NCI-H446 (cell line): ENCODE measurements at regions not wholly inside any gene's neighbourhood (a gene's known extent, or its start where the extent isn't known, plus 50 kb on each side); places are given as distances from the start of the nearest gene placed in this dataset.

Experiments
- DNase-seq, 2 experiments: peaks; one replicate each; lab custom pipeline; 2025; lab: John Stamatoyannopoulos, UW

- DNase-seq, result no peak
Observed at GRCh38 chr9:73761905-73762304, 610.2 kb downstream of the ANXA1 start.

DNA sequence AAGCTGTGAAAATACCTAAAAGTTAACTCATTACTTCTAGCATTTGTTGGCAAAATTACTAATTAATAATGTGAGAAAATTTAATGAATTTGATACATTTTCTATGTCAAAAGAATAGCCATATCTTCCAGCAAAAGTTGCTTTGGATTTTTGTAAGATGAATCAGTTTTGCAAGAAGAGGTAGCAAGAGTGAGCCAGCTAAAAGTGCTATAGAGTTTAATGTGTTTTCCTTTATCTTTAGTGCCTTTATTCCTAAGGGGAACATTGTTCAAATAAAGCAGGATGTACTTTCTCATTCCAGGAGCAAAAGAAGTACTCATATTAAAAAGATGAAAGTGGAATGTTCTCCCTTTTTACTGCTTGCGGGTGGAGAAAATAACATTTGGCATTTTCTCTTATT, 622.2 kb downstream of the ANXA1 start:
- no peak for DNase-seq

GRCh38 chr9:73775757-73776156, 624.1 kb downstream of the ANXA1 start:
- no peak for DNase-seq

DNA sequence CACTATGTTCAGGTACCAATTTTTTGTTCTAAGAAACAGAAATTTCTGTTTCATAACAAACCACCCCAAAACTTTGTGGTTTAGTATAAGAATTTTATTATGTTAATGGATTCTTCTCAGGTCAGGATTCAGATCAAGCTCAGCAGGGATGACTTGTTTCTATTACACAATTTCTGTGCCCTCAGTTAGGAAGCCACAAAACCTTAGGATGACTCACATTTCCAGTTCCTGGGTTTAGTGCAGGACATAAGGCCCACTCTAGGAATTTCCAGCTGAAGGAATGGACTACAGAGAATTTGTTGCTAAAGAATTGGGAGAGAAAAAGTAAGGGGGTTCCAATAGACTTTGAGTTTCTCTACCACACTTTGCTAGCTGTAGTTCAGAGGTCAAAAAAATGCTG, 629.3 kb downstream of the ANXA1 start:
- DNase-seq, result no peak

- no peak for DNase-seq
Observed at GRCh38 chr9:73782166-73782565, 630.5 kb downstream of the ANXA1 start.

GRCh38 chr9:73799446-73799845, 647.8 kb downstream of the ANXA1 start:
- no peak for DNase-seq

- DNase-seq, result no peak
Observed at GRCh38 chr9:73805111-73805510, 653.4 kb downstream of the ANXA1 start.

- DNase-seq, result no peak
Observed at GRCh38 chr9:73805853-73806458, 654.3 kb downstream of the ANXA1 start.

DNA sequence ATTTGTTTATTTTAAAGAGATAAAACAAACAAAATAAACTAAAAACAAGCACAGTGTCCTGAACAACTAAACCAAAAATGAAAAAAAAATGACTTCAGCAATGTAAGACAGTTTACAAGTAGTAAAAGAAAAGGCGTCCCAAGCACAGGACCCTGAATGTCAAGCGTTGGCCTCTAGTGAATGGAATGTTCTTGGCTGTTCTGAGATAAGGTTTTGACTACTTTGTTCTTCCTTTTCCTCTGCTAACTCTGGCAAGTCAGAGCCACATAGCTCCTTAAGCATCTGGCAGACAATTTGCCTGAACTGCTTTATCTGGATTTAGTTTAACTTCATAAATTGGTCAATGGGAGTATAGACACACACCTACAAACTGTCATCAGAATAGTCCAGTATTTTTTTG, 655.2 kb downstream of the ANXA1 start:
- DNase-seq, result no peak

DNA sequence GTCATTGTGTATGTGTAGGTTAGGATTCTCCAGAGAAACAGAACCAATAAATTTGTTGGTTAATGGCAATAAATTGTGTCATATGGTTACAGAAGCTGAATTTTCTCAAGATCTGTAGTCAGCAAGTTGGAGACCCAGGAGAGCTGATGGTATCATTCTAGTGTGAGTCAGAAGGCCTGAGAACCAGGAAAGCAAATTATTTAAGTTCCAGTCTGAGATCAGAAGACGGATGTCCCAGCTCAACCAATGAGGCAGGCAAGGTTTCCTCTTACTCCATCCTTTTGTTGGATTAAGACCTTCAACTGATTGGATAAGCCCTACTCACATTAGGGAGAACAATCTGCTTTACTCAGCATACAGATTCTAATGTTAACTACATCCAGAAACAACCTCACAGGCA, 656.3 kb downstream of the ANXA1 start:
- DNase-seq, result no peak

GRCh38 chr9:73810585-73811215, 659.0 kb downstream of the ANXA1 start:
- DNase-seq, result no peak

DNA sequence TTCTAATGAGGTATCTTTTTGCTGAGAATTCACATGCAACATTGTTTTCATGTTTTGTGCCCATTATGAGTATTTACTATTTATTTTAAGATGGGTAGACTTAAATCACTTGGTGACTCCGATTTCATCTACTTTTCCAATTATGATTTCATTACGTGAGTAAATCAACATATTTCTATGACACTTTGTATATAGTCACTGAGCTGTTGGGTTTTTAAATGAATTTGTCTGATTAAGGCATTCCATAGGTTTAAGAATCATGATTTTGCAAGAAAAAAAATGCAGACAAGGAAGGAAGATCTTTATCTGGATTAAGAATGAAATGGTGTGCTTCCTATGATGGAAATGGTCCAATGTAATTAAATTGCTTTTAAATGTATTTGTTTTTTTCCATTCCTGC, 661.9 kb downstream of the ANXA1 start:
- DNase-seq, result no peak

DNA sequence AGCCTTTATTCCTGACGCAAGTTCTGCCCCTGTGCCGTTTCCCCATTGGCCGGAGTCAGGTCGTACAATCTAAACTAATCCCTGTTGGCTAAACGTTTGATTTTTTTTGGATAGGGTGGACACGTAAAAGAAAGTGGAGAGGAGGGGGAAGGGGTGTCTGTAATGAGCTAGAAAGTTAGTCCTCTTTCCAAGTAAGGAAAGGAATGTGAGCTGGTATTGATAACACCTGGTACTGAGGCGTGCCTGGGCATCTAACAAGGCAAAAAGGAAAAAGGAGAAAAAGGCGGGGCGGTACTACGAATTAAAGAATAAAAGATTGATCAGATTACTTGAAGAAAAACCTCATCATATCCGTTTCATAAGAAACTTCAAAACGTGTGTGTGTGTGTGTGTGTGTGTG, 665.2 kb downstream of the ANXA1 start:
- DNase-seq, result no peak

DNA sequence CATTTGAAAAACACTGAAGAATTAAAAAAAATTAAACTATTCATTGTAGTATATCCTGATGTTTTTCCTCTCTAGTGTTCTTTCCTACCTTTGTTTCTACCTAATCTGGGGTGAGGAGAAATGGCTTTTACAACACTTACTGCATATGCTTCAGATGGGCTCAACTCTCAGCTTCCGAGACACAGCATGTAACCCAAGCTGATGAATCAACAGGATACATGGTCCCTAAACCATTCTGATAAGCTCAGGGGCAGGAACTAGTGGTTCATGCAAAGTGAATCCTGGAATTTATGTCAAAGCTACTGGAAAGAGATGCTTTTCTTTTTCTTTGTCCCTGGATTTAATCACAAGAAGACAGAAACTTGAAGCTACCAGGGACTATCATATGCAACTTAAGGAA, 672.5 kb upstream of the RORB start:
- no peak for DNase-seq

GRCh38 chr9:73838871-73839270, 658.3 kb upstream of the RORB start:
- no peak for DNase-seq

- DNase-seq, result no peak
Observed at GRCh38 chr9:73839471-73839870, 657.7 kb upstream of the RORB start.

DNA sequence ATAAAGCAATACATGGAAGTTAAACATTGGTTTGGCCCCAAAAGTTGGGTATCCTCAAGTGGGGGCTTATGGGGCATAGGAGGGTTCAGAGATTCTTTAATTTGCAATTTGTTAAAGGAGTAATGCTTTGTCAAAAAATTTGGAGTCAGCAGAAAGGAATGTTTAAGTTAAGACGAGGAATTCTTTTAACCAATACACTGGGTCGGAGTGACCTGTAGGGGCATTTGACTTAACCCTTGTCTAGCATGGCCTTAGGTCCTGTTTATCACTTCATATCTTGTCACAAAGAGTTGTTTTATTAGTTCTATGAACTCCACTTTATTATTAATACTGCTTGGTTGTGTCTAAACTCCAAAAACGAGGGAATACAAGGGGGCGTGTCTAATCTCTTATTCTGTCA, 656.1 kb upstream of the RORB start:
- DNase-seq, result no peak

- DNase-seq, result no peak
Observed at GRCh38 chr9:73844135-73844534, 653.0 kb upstream of the RORB start.

DNA sequence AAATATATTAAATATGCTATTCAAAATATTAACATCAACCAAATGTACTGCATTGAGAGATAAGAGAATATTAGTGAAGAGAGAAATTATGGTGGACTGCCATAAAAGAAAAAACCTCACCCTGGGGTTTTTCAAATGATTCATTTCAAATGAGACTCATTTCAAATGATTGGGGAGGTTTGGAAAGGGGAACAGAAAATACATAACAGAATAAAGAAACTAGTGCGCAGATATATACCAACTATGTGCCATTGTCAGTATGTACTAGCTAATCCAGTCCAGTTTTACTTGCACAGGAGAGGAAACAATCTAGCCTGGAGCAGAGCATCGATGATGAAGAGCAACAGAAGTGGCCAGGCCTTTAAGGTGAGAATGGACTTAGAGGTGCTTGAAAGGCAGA, 651.6 kb upstream of the RORB start:
- DNase-seq, result no peak

- DNase-seq, result no peak
Observed at GRCh38 chr9:73845954-73846690, 651.0 kb upstream of the RORB start.

- no peak for DNase-seq
Observed at GRCh38 chr9:73847536-73847935, 649.6 kb upstream of the RORB start.

GRCh38 chr9:73853549-73853948, 643.6 kb upstream of the RORB start:
- DNase-seq, result no peak

GRCh38 chr9:73855206-73855605, 641.9 kb upstream of the RORB start:
- DNase-seq, result no peak

GRCh38 chr9:73863924-73864323, 633.2 kb upstream of the RORB start:
- DNase-seq, result no peak
